HCT116 (cell line): ENCODE measurements at regions not wholly inside any gene's neighbourhood (a gene's known extent, or its start where the extent isn't known, plus 50 kb on each side); places are given as distances from the start of the nearest gene placed in this dataset.

Experiments used
- ATAC-seq: fragments of 200-7000 bp; cut with Tn5 transposase; 2 replicates; pipeline ENCODE4 v1.9.1; 2020; ENCODE audit warnings: mild to moderate bottlenecking, moderate library complexity
- BruUV-seq: library from RNA; stranded (reverse); fragments of 400-500 nt; replicated peaks from 2 replicates; lab custom pipeline; 2021; lab: Mats Ljungman, UMichigan
- CTCF ChIA-PET: fragments of 300-600 bp; sonication (Branson Sonifier 250); formaldehyde crosslinking; loops from one replicate; lab custom pipeline; 2021; ENCODE audit warnings: antibody characterized with exemption; lab: Charles Lee
- POLR2A ChIA-PET: fragments of 300-600, 350-600 bp; sonication (Branson Sonifier 250); formaldehyde crosslinking; loops from one replicate; lab custom pipeline; 2021; ENCODE audit warnings: antibody characterized with exemption; lab: Charles Lee
- RAD21 ChIA-PET, 2 experiments: fragments of 300-600 bp; sonication (Branson Sonifier 250); formaldehyde crosslinking; loops; one replicate each; lab custom pipeline; 2023; ENCODE audit warnings: low total read pairs in 2 of 2; ENCODE audit not compliant: uncharacterized antibody in 2 of 2, unreplicated experiment in 2 of 2, low non-redundant PET in 1 of 2; lab: Charles Lee
- DNase-seq: peaks from one replicate; pipeline ENCODE4 v3.0.0-alpha.2; 2010; ENCODE audit warnings: low read depth, low spot score
- H2AFZ ChIP-seq: fragments of 200-600 bp; shearing (Covaris generic), sonication (generic); 2 replicates; pipeline ENCODE4 v1.6.1; 2017; ENCODE audit warnings: low read depth, mixed run types, mixed read lengths, antibody characterized with exemption, low read length; ENCODE audit not compliant: poor library complexity, severe bottlenecking
- H3K27ac ChIP-seq: 2 replicates; pipeline ENCODE4 v1.5.1; 2012; ENCODE audit warnings: low read depth, low read length
- H3K27me3 ChIP-seq: fragments of 200-600 bp; sonication (generic); 2 replicates; pipeline ENCODE4 v1.6.1; 2016; ENCODE audit warnings: mixed run types, low read length, mixed read lengths; ENCODE audit not compliant: insufficient read depth
- H3K36me3 ChIP-seq, 2 experiments: fragments of 200-500 bp in 1 of 2; fragments of 200-600 bp in 1 of 2; sonication (Bioruptor generic) in 1 of 2; sonication (generic) in 1 of 2; 2 replicates each; pipeline versions ENCODE4 v1.5.1 to v1.6.1; 2014 to 2016; ENCODE audit warnings: low read length in 2 of 2, inconsistent platforms in 1 of 2, mixed read lengths in 1 of 2, mixed run types in 1 of 2; ENCODE audit not compliant: insufficient read depth in 2 of 2, control insufficient read depth in 1 of 2
- H3K4me1 ChIP-seq, 2 experiments: fragments of 200-600 bp in 1 of 2; sonication (generic) in 1 of 2; 2 replicates each; pipeline versions ENCODE4 v1.5.1 to v1.6.1; 2012 to 2017; ENCODE audit warnings: low read length in 2 of 2, inconsistent platforms in 1 of 2, mild to moderate bottlenecking in 1 of 2, mixed read lengths in 1 of 2, mixed run types in 1 of 2, moderate library complexity in 1 of 2; ENCODE audit not compliant: insufficient read depth in 2 of 2, control insufficient read depth in 1 of 2
- H3K4me2 ChIP-seq: fragments of 200-600 bp; sonication (generic); 2 replicates; pipeline ENCODE4 v1.6.1; 2017; ENCODE audit warnings: mixed run types, low read length, mixed read lengths
- H3K4me3 ChIP-seq, 2 experiments: fragments of 200-600 bp in 1 of 2; sonication (generic) in 1 of 2; replicated peaks in 1 of 2; 2 replicates each; pipeline ENCODE4 v1.5.1; 2011 to 2016; ENCODE audit warnings: low read length in 2 of 2, control low read depth in 1 of 2, low read depth in 1 of 2, mild to moderate bottlenecking in 1 of 2, mixed read lengths in 1 of 2, mixed run types in 1 of 2
- H3K79me2 ChIP-seq: fragments of 200-600 bp; sonication (generic); 2 replicates; pipeline ENCODE4 v1.6.1; 2017; ENCODE audit warnings: mild to moderate bottlenecking, mixed run types, low read length, moderate library complexity, mixed read lengths; ENCODE audit not compliant: insufficient read depth
- H3K9ac ChIP-seq: fragments of 200-600 bp; sonication (generic); 2 replicates; pipeline ENCODE4 v1.6.1; 2016; ENCODE audit warnings: low read length, mixed read lengths
- H3K9me2 ChIP-seq: fragments of 200-600 bp; sonication (generic), shearing (Covaris generic); 2 replicates; pipeline ENCODE4 v1.6.1; 2017; ENCODE audit warnings: mixed run types, mild to moderate bottlenecking, moderate library complexity; ENCODE audit not compliant: insufficient read depth
- H3K9me3 ChIP-seq, 2 experiments: fragments of 200-500 bp in 1 of 2; fragments of 200-600 bp in 1 of 2; sonication (Bioruptor generic) in 1 of 2; sonication (generic) in 1 of 2; 2 replicates each; pipeline ENCODE4 v1.6.1; 2014 to 2017; ENCODE audit warnings: low read length in 2 of 2, mixed read lengths in 2 of 2, inconsistent platforms in 1 of 2, low read depth in 1 of 2, mild to moderate bottlenecking in 1 of 2, mixed run types in 1 of 2, moderate library complexity in 1 of 2; ENCODE audit not compliant: control insufficient read depth in 1 of 2, insufficient read depth in 1 of 2
- H4K20me1 ChIP-seq: fragments of 200-600 bp; sonication (generic), shearing (Covaris generic); 2 replicates; pipeline ENCODE4 v1.6.1; 2017; ENCODE audit warnings: mixed run types, mild to moderate bottlenecking, moderate library complexity; ENCODE audit not compliant: insufficient read depth
- ELF1 ChIP-seq: IDR thresholded peaks from 2 replicates; pipeline ENCODE4 v1.6.1; 2012; ENCODE audit warnings: low read depth, borderline replicate concordance
- EZH2 ChIP-seq: fragments of 200-600 bp; sonication (generic); IDR thresholded peaks from 2 replicates; pipeline ENCODE4 v1.6.1; 2017; ENCODE audit warnings: antibody characterized with exemption, mixed run types
- MAX ChIP-seq: IDR thresholded peaks from 2 replicates; pipeline ENCODE4 v1.6.1; 2012
- RAD21 ChIP-seq: IDR thresholded peaks from 2 replicates; pipeline ENCODE4 v1.6.1; 2012; ENCODE audit warnings: low read depth, mild to moderate bottlenecking
- SIN3A ChIP-seq: IDR thresholded peaks from 2 replicates; pipeline ENCODE4 v1.6.1; 2012; ENCODE audit warnings: low read depth
- SRF ChIP-seq: IDR thresholded peaks from 2 replicates; pipeline ENCODE4 v1.6.1; 2012; ENCODE audit warnings: low read depth
- ZBTB33 ChIP-seq: IDR thresholded peaks from 2 replicates; pipeline ENCODE4 v1.6.1; 2011; ENCODE audit warnings: mild to moderate bottlenecking, low read length, moderate library complexity; ENCODE audit not compliant: insufficient replicate concordance; ENCODE audit errors: extremely low read depth
- ZFX ChIP-seq: fragments of 450-650 bp; IDR thresholded peaks from 2 replicates; pipeline ENCODE4 v1.6.1; 2017
- intact Hi-C: fragments of 100-400 bp; cut with micrococcal nuclease; formaldehyde crosslinking; loops from 2 replicates; pipeline ENCODE4 v1.10.0; 2022

GRCh38 chr2:156818221-156818620 lies 382.0 kb downstream of the GPD2 start:
- H3K4me3 ChIP-seq, result no peak overlapping the region
- H3K79me2 ChIP-seq, result no peaks in the 10 kb centered on the region
- CTCF ChIA-PET, result no interaction called here
- H3K27ac ChIP-seq, result no peak overlapping the region
- ATAC-seq (no peak), DNase-seq (no peak)
- no peaks in the 10 kb centered on the region for H4K20me1 ChIP-seq
- no TSS peak for BruUV-seq
- TF ChIP-seq EZH2, result no peak
- TF ChIP-seq ELF1, result no peak
- TF ChIP-seq MAX, result no peak
- no peaks in the 10 kb centered on the region for H3K9me3 ChIP-seq
- H3K4me2 ChIP-seq, result no peak overlapping the region
- H3K4me1 ChIP-seq, result no peaks in the 10 kb centered on the region
- no peaks in the 10 kb centered on the region for H3K36me3 ChIP-seq
- POLR2A ChIA-PET, result no interaction called here
- no peak overlapping the region for H3K9ac ChIP-seq
- intact Hi-C loops, result no loop called here
- H3K9me2 ChIP-seq, result 0 out of 2 replicates have a peak, but pooled peaks cover 2% of the 10 kb centered on the region
- H2AFZ ChIP-seq, result no peak overlapping the region
- H3K27me3 ChIP-seq, result no peaks in the 10 kb centered on the region
- RAD21 ChIA-PET, result no interaction called here

- BruUV-seq, result no TSS peak
- H2AFZ ChIP-seq, result no peak overlapping the region
- no peaks in the 10 kb centered on the region for H4K20me1 ChIP-seq
- no peak overlapping the region for H3K27ac ChIP-seq
- no peaks in the 10 kb centered on the region for H3K9me3 ChIP-seq
- H3K79me2 ChIP-seq, result no peaks in the 10 kb centered on the region
- no peak for DNase-seq
- no peak overlapping the region for H3K4me2 ChIP-seq
- no peaks in the 10 kb centered on the region for H3K36me3 ChIP-seq
- TF ChIP-seq RAD21 (no peak), SIN3A (no peak), ZFX (no peak), ZBTB33 (no peak), ELF1 (no peak), SRF (no peak)
- no peaks in the 10 kb centered on the region for H3K4me1 ChIP-seq
- H3K9me2 ChIP-seq, result 0 out of 2 replicates have a peak, but pooled peaks cover 2% of the 10 kb centered on the region
- no peak for ATAC-seq
- ChIA-PET CTCF (no interaction called here), RAD21 (no interaction called here), POLR2A (no interaction called here)
- no peak overlapping the region for H3K4me3 ChIP-seq
- H3K27me3 ChIP-seq, result no peaks in the 10 kb centered on the region
- H3K9ac ChIP-seq, result no peak overlapping the region
- intact Hi-C loops, result no loop called here
Observed at GRCh38 chr2:156818944-156819343, 382.8 kb downstream of the GPD2 start.
